ENCODE measurements at regions not wholly inside any gene's neighbourhood (a gene's known extent, or its start where the extent isn't known, plus 50 kb on each side); places are given as distances from the start of the nearest gene placed in this dataset.
"Not testable (repeated sequence)": the region's sequence is repeated elsewhere in the genome, so short reads cannot be mapped to it uniquely, and the experiment has no call there.

- Mint-ChIP-seq H3K27me3 (ENCODE audit: low read depth, unreplicated experiment) (no peaks in the 10 kb centered on the region), H3K36me3 (ENCODE audit: low read depth, unreplicated experiment) (no peaks in the 10 kb centered on the region), H3K9me3 (ENCODE audit: unreplicated experiment) (no peaks in the 10 kb centered on the region), H3K4me3 (ENCODE audit: unreplicated experiment) (no peak overlapping the region), H3K4me1 (ENCODE audit: low read depth, unreplicated experiment) (peaks cover 2% of the 10 kb centered on the region), H3K27ac (ENCODE audit: unreplicated experiment) (no peak overlapping the region)
- Histone ChIP-seq H3K9ac (ENCODE audit: low read length) (no peak overlapping the region), H3K27ac (ENCODE audit: low read depth, low read length) (no peak overlapping the region), H3K9me3 (ENCODE audit: insufficient read depth, low read depth, low read length) (no peaks in the 10 kb centered on the region), H4K20me1 (ENCODE audit: insufficient read depth, low read length) (no peaks in the 10 kb centered on the region), H3K4me3 (ENCODE audit: insufficient read depth, low read depth, low read length) (no peak overlapping the region), H3K4me1 (ENCODE audit: insufficient read depth, low read length) (no peaks in the 10 kb centered on the region), H2AFZ (ENCODE audit: low read depth, low read length) (no peak overlapping the region), H3K79me2 (ENCODE audit: insufficient read depth, low read length) (no peaks in the 10 kb centered on the region), H3K27me3 (ENCODE audit: insufficient read depth, low read length) (no peaks in the 10 kb centered on the region), H3K4me2 (ENCODE audit: low read length) (no peak overlapping the region), H3K36me3 (ENCODE audit: insufficient read depth, low read length) (no peaks in the 10 kb centered on the region)
- no peak for DNase-seq (ENCODE audit: low read depth)
- no peak for TF ChIP-seq CTCF (IDR thresholded peaks at IDR 0.05; ENCODE audit: insufficient read depth, low read depth, low read length)
- no peak for TF ChIP-seq EZH2 (IDR thresholded peaks at IDR 0.05; ENCODE audit: insufficient read depth, low read length)
- FAIRE-seq = no peak
Measured at GRCh38 chr3:191593486-191593885, 132.5 kb downstream of the PYDC2 start.

GRCh38 chr3:191615511-191615910 is 154.5 kb downstream of the PYDC2 start:
- FAIRE-seq; H3K27me3 Mint-ChIP-seq (ENCODE audit: low read depth, unreplicated experiment); H3K9me3 Mint-ChIP-seq (ENCODE audit: unreplicated experiment): not testable (repeated sequence)

GRCh38 chr3:191624299-191624698 is 163.3 kb downstream of the PYDC2 start:
- H3K4me3 Mint-ChIP-seq (ENCODE audit: unreplicated experiment) = no peak overlapping the region
- H3K4me2 ChIP-seq (ENCODE audit: low read length) = no peak overlapping the region
- no peak overlapping the region for H3K27ac ChIP-seq (ENCODE audit: low read depth, low read length)
- H3K9ac ChIP-seq (ENCODE audit: low read length) = no peak overlapping the region
- no peak overlapping the region for H3K4me3 ChIP-seq (ENCODE audit: insufficient read depth, low read depth, low read length)
- no peaks in the 10 kb centered on the region for H3K9me3 ChIP-seq (ENCODE audit: insufficient read depth, low read depth, low read length)
- no peak overlapping the region for H3K27ac Mint-ChIP-seq (ENCODE audit: unreplicated experiment)
- H3K27me3 Mint-ChIP-seq (ENCODE audit: low read depth, unreplicated experiment) = no peaks in the 10 kb centered on the region
- DNase-seq (ENCODE audit: low read depth) (no peak), FAIRE-seq (no peak)
- H3K36me3 Mint-ChIP-seq (ENCODE audit: low read depth, unreplicated experiment) = no peaks in the 10 kb centered on the region
- no peak for TF ChIP-seq EZH2 (IDR thresholded peaks at IDR 0.05; ENCODE audit: insufficient read depth, low read length)
- TF ChIP-seq CTCF (IDR thresholded peaks at IDR 0.05; ENCODE audit: insufficient read depth, low read depth, low read length) = no peak
- H4K20me1 ChIP-seq (ENCODE audit: insufficient read depth, low read length) = no peaks in the 10 kb centered on the region
- H3K36me3 ChIP-seq (ENCODE audit: insufficient read depth, low read length) = no peaks in the 10 kb centered on the region
- H3K9me3 Mint-ChIP-seq (ENCODE audit: unreplicated experiment) = no peaks in the 10 kb centered on the region
- no peak overlapping the region for H2AFZ ChIP-seq (ENCODE audit: low read depth, low read length)
- no peaks in the 10 kb centered on the region for H3K27me3 ChIP-seq (ENCODE audit: insufficient read depth, low read length)
- no peaks in the 10 kb centered on the region for H3K79me2 ChIP-seq (ENCODE audit: insufficient read depth, low read length)
- H3K4me1 Mint-ChIP-seq (ENCODE audit: low read depth, unreplicated experiment) = no peaks in the 10 kb centered on the region
- no peaks in the 10 kb centered on the region for H3K4me1 ChIP-seq (ENCODE audit: insufficient read depth, low read length)

More at GRCh38 chr3:191615511-191615910, 154.5 kb downstream of the PYDC2 start:
- not testable (repeated sequence) for H3K4me2 ChIP-seq (ENCODE audit: low read length); H3K36me3 ChIP-seq (ENCODE audit: insufficient read depth, low read length); H3K4me3 Mint-ChIP-seq (ENCODE audit: unreplicated experiment); H3K4me3 ChIP-seq (ENCODE audit: insufficient read depth, low read depth, low read length); H3K9ac ChIP-seq (ENCODE audit: low read length); H3K4me1 Mint-ChIP-seq (ENCODE audit: low read depth, unreplicated experiment); H3K27me3 ChIP-seq (ENCODE audit: insufficient read depth, low read length); H2AFZ ChIP-seq (ENCODE audit: low read depth, low read length); H3K27ac ChIP-seq (ENCODE audit: low read depth, low read length); DNase-seq (ENCODE audit: low read depth); H3K79me2 ChIP-seq (ENCODE audit: insufficient read depth, low read length); H3K27ac Mint-ChIP-seq (ENCODE audit: unreplicated experiment); H3K9me3 ChIP-seq (ENCODE audit: insufficient read depth, low read depth, low read length); H3K36me3 Mint-ChIP-seq (ENCODE audit: low read depth, unreplicated experiment); H4K20me1 ChIP-seq (ENCODE audit: insufficient read depth, low read length); H3K4me1 ChIP-seq (ENCODE audit: insufficient read depth, low read length)
